ENCODE measurements at regions not wholly inside any gene's neighbourhood (a gene's known extent, or its start where the extent isn't known, plus 50 kb on each side); places are given as distances from the start of the nearest gene placed in this dataset.

GRCh38 chr20:22807646-22808244, 223.4 kb upstream of the FOXA2 start:
- H2AFZ ChIP-seq (ENCODE audit: low read depth): no peak overlapping the region
- H3K9me3 ChIP-seq: no peaks in the 10 kb centered on the region
- H3K27me3 ChIP-seq (ENCODE audit: insufficient read depth): peaks cover under 1% of the 10 kb centered on the region; the same call in 1 of the 2 replicates
- H3K36me3 ChIP-seq (replicated peaks in 1 of 2; ENCODE audit: control insufficient read depth in 1 of 2, insufficient read depth in 2 of 2, low read length in 1 of 2): no peaks in the 10 kb centered on the region
- H3K79me2 ChIP-seq (ENCODE audit: insufficient read depth): no peaks in the 10 kb centered on the region
- peak; percentile 8 for DNase-seq
- 14% methylated on average over 5 of the region's 6 CpGs for WGBS (ENCODE audit: low lambda C conversion rate)
- H3K9me2 ChIP-seq: no peaks in the 10 kb centered on the region
- TF ChIP-seq MAX (IDR thresholded peaks at IDR 0.05; ENCODE audit: low read depth): no peak
- no peak for TF ChIP-seq MXI1 (IDR thresholded peaks at IDR 0.05; ENCODE audit: low read depth, low read length)
- 0 out of 2 replicates have a peak, but pooled peaks have one; percentile 17 for TF ChIP-seq USF1 (IDR thresholded peaks at IDR 0.05; ENCODE audit: borderline replicate concordance, low read depth)
- H3K4me3 ChIP-seq (ENCODE audit: low read depth in 2 of 2, low read length in 1 of 2): no peak overlapping the region
- H3K27ac ChIP-seq (ENCODE audit: low read depth in 2 of 2, low read length in 1 of 2): no peak overlapping the region
- H3K4me1 ChIP-seq (ENCODE audit: control insufficient read depth in 1 of 2, insufficient read depth in 2 of 2, low read depth in 1 of 2, low read length in 1 of 2): no peaks in the 10 kb centered on the region
- H3F3A ChIP-seq (replicated peaks; ENCODE audit: insufficient read depth): no peaks in the 10 kb centered on the region
- ChIA-PET CTCF (no interaction called here), POLR2A (no interaction called here)
- no peak overlapping the region for H3K4me2 ChIP-seq
- H4K20me1 ChIP-seq (ENCODE audit: insufficient read depth): no peaks in the 10 kb centered on the region
- H3K9ac ChIP-seq: no peak overlapping the region

- Histone ChIP-seq H3K4me3 (ENCODE audit: low read depth in 2 of 2, low read length in 1 of 2) (no peak overlapping the region), H3K4me2 (no peak overlapping the region), H3K9me3 (no peaks in the 10 kb centered on the region), H3K9me2 (no peaks in the 10 kb centered on the region), H3K27me3 (ENCODE audit: insufficient read depth) (peaks cover 10% of the 10 kb centered on the region; the same call in 1 of the 2 replicates), H3K36me3 (replicated peaks in 1 of 2; ENCODE audit: control insufficient read depth in 1 of 2, insufficient read depth in 2 of 2, low read length in 1 of 2) (no peaks in the 10 kb centered on the region), H3F3A (replicated peaks; ENCODE audit: insufficient read depth) (no peaks in the 10 kb centered on the region), H3K4me1 (ENCODE audit: control insufficient read depth in 1 of 2, insufficient read depth in 2 of 2, low read depth in 1 of 2, low read length in 1 of 2) (no peaks in the 10 kb centered on the region), H3K9ac (no peak overlapping the region), H3K27ac (ENCODE audit: low read depth in 2 of 2, low read length in 1 of 2) (no peak overlapping the region), H2AFZ (ENCODE audit: low read depth) (no peak overlapping the region), H4K20me1 (ENCODE audit: insufficient read depth) (no peaks in the 10 kb centered on the region), H3K79me2 (ENCODE audit: insufficient read depth) (no peaks in the 10 kb centered on the region)
- WGBS (ENCODE audit: low lambda C conversion rate): 13% methylated on average over 2 of the region's 2 CpGs
- DNase-seq: no peak
- TF ChIP-seq USF1 (IDR thresholded peaks at IDR 0.05; ENCODE audit: borderline replicate concordance, low read depth) (no peak), GATA2 (CRISPR knock-in tag; IDR thresholded peaks at IDR 0.05) (no peak), REST (IDR thresholded peaks at IDR 0.05; ENCODE audit: low read depth, low read length) (no peak), FOXJ3 (CRISPR knock-in tag; IDR thresholded peaks at IDR 0.05) (no peak), NFIC (IDR thresholded peaks at IDR 0.05; ENCODE audit: borderline replicate concordance) (no peak), EP300 (IDR thresholded peaks at IDR 0.05; ENCODE audit: borderline replicate concordance in 1 of 2, low read depth in 1 of 2, low read length in 1 of 2) (no peak), YY1 (IDR thresholded peaks at IDR 0.05; ENCODE audit: low read depth) (no peak), SMC3 (IDR thresholded peaks at IDR 0.05; ENCODE audit: low read depth, low read length) (no peak), FOXM1 (IDR thresholded peaks at IDR 0.05; ENCODE audit: low read depth) (no peak), MAX (IDR thresholded peaks at IDR 0.05; ENCODE audit: low read depth) (no peak), USF2 (IDR thresholded peaks at IDR 0.05; ENCODE audit: borderline replicate concordance, low read depth, low read length) (no peak), CHD2 (IDR thresholded peaks at IDR 0.05; ENCODE audit: low read length, partially characterized antibody) (no peak), RFX5 (IDR thresholded peaks at IDR 0.05; ENCODE audit: low read length) (no peak), JUND (IDR thresholded peaks at IDR 0.05) (no peak), CTCF (IDR thresholded peaks at IDR 0.05) (no peak), MXI1 (IDR thresholded peaks at IDR 0.05; ENCODE audit: low read depth, low read length) (no peak)
- CTCF ChIA-PET: no interaction called here
- POLR2A ChIA-PET: no interaction called here
Measured at GRCh38 chr20:22808628-22809027, 224.3 kb upstream of the FOXA2 start.

Measured in SK-N-SH (cell line).